ENCODE measurements at regions not wholly inside any gene's neighbourhood (a gene's known extent, or its start where the extent isn't known, plus 50 kb on each side); places are given as distances from the start of the nearest gene placed in this dataset.

GRCh38 chr1:14341147-14341546 lies 257.3 kb upstream of the KAZN start:
- TF ChIP-seq CTCF (IDR thresholded peaks at IDR 0.05; ENCODE audit: insufficient read depth, low read length, poor library complexity, severe bottlenecking) = no peak
- TF ChIP-seq EZH2phosphoT487 (conservative IDR thresholded peaks at IDR 0.05; ENCODE audit: low read length) = no peak

Data from SU-DHL-6 (cell line).